ENCODE measurements at regions not wholly inside any gene's neighbourhood (a gene's known extent, or its start where the extent isn't known, plus 50 kb on each side); places are given as distances from the start of the nearest gene placed in this dataset.

GRCh38 chr4:100970414-100970813 lies 376.9 kb downstream of the PPP3CA start:
- FAIRE-seq: no peak
- DNase-seq (ENCODE audit: low spot score in 2 of 2): no peak

GRCh38 chr4:100969925-100970324 lies 377.4 kb downstream of the PPP3CA start:
- DNase-seq (ENCODE audit: low spot score in 2 of 2): no peak
- FAIRE-seq: no peak

GRCh38 chr4:100968046-100968445 lies 379.3 kb downstream of the PPP3CA start:
- DNase-seq (ENCODE audit: low spot score in 2 of 2): no peak
- FAIRE-seq: peak; percentile 43

- DNase-seq (ENCODE audit: low spot score in 2 of 2): no peak
- FAIRE-seq: no peak
These were observed 383.7 kb downstream of the PPP3CA start for GRCh38 chr4:100963627-100964026.

- FAIRE-seq (no peak), DNase-seq (ENCODE audit: low spot score in 2 of 2) (no peak)
These were observed 384.6 kb downstream of the PPP3CA start for GRCh38 chr4:100962698-100963097.

- DNase-seq (ENCODE audit: low spot score in 2 of 2) (no peak), FAIRE-seq (no peak)
These were observed 387.1 kb downstream of the PPP3CA start for GRCh38 chr4:100960232-100960631.

- FAIRE-seq: no peak
- DNase-seq (ENCODE audit: low spot score in 2 of 2): no peak
These were observed 393.3 kb downstream of the PPP3CA start for GRCh38 chr4:100954046-100954445.

GRCh38 chr4:100953616-100954015 lies 393.7 kb downstream of the PPP3CA start:
- FAIRE-seq (no peak), DNase-seq (ENCODE audit: low spot score in 2 of 2) (no peak)

GRCh38 chr4:100952590-100952989 lies 394.7 kb downstream of the PPP3CA start:
- DNase-seq (ENCODE audit: low spot score in 2 of 2) (no peak), FAIRE-seq (no peak)

GRCh38 chr4:100949350-100949935 lies 397.9 kb downstream of the PPP3CA start:
- no peak for FAIRE-seq
- no peak for DNase-seq (ENCODE audit: low spot score in 2 of 2)

- FAIRE-seq (no peak), DNase-seq (ENCODE audit: low spot score in 2 of 2) (no peak)
These were observed 398.4 kb downstream of the PPP3CA start for GRCh38 chr4:100948911-100949310.

- DNase-seq (ENCODE audit: low spot score in 2 of 2) (no peak), FAIRE-seq (no peak)
These were observed 401.5 kb downstream of the PPP3CA start for GRCh38 chr4:100945789-100946188.

GRCh38 chr4:100938698-100939097 lies 408.6 kb downstream of the PPP3CA start:
- DNase-seq (ENCODE audit: low spot score in 2 of 2) (no peak), FAIRE-seq (no peak)

GRCh38 chr4:100936661-100937375 lies 410.5 kb downstream of the PPP3CA start:
- no peak for FAIRE-seq
- no peak for DNase-seq (ENCODE audit: low spot score in 2 of 2)

GRCh38 chr4:100935090-100935489 lies 412.2 kb downstream of the PPP3CA start:
- no peak for FAIRE-seq
- no peak for DNase-seq (ENCODE audit: low spot score in 2 of 2)

GRCh38 chr4:100933628-100934027 lies 413.7 kb downstream of the PPP3CA start:
- DNase-seq (ENCODE audit: low spot score in 2 of 2) (no peak), FAIRE-seq (no peak)

- no peak for FAIRE-seq
- DNase-seq (ENCODE audit: low spot score in 2 of 2): no peak
These were observed 411.9 kb upstream of the EMCN start for GRCh38 chr4:100929758-100930157.

- no peak for DNase-seq (ENCODE audit: low spot score in 2 of 2)
- FAIRE-seq: no peak
These were observed 411.3 kb upstream of the EMCN start for GRCh38 chr4:100929135-100929534.

- DNase-seq (ENCODE audit: low spot score in 2 of 2) (no peak), FAIRE-seq (no peak)
These were observed 408.4 kb upstream of the EMCN start for GRCh38 chr4:100926039-100926717.

GRCh38 chr4:100913685-100914084 lies 395.9 kb upstream of the EMCN start:
- DNase-seq (ENCODE audit: low spot score in 2 of 2) (no peak), FAIRE-seq (no peak)

GRCh38 chr4:100908540-100908939 lies 390.7 kb upstream of the EMCN start:
- no peak for FAIRE-seq
- no peak for DNase-seq (ENCODE audit: low spot score in 2 of 2)
